Right atrium auricular region (tissue), 2 donors: ENCODE measurements at regions not wholly inside any gene's neighbourhood (a gene's known extent, or its start where the extent isn't known, plus 50 kb on each side); places are given as distances from the start of the nearest gene placed in this dataset.

Experiments used
- DNase-seq: peaks from one replicate; pipeline ENCODE4 v3.0.0-alpha.2; 2019; ENCODE audit warnings: low spot score
- H3K27ac ChIP-seq, 2 donors: fragments of 200-600 bp; sonication (generic); 1 replicate in 1 of 2; 2 replicates in 1 of 2; pipeline ENCODE4 v1.5.1; 2016 to 2019
- H3K27me3 ChIP-seq, 2 donors: fragments of 200-600 bp; sonication (generic); one replicate each; pipeline versions ENCODE4 v1.5.1 to v1.6.0; 2017 to 2019
- H3K36me3 ChIP-seq: fragments of 200-600 bp; sonication (generic); one replicate; pipeline ENCODE4 v1.5.1; 2016
- H3K4me1 ChIP-seq, 2 donors: fragments of 200-600 bp; sonication (generic); one replicate each; pipeline versions ENCODE4 v1.5.1 to v1.6.0; 2017 to 2019
- H3K4me3 ChIP-seq, 2 donors: fragments of 200-600 bp; sonication (generic); 1 replicate in 1 of 2; 2 replicates in 1 of 2; pipeline ENCODE4 v1.5.1; 2017 to 2019; ENCODE audit warnings: mild to moderate bottlenecking in 1 of 2, moderate library complexity in 1 of 2
- H3K9me3 ChIP-seq, 2 donors: fragments of 200-600 bp; sonication (generic); one replicate each; pipeline ENCODE4 v1.5.1; 2019
- TF ChIP-seq, protein P1 (sequence below), 2 donors: fragments of 200-600 bp; sonication (generic); IDR thresholded peaks; one replicate each; pipeline ENCODE4 v1.5.1; 2019; ENCODE audit warnings: antibody characterized with exemption in 2 of 2

- no peaks in the 10 kb centered on the region for H3K27me3 ChIP-seq
- H3K4me3 ChIP-seq = no peak overlapping the region
- H3K4me1 ChIP-seq = no peaks in the 10 kb centered on the region
- no peaks in the 10 kb centered on the region for H3K36me3 ChIP-seq
- no peak for DNase-seq
- H3K27ac ChIP-seq = no peak overlapping the region
- TF ChIP-seq, protein P1, sequence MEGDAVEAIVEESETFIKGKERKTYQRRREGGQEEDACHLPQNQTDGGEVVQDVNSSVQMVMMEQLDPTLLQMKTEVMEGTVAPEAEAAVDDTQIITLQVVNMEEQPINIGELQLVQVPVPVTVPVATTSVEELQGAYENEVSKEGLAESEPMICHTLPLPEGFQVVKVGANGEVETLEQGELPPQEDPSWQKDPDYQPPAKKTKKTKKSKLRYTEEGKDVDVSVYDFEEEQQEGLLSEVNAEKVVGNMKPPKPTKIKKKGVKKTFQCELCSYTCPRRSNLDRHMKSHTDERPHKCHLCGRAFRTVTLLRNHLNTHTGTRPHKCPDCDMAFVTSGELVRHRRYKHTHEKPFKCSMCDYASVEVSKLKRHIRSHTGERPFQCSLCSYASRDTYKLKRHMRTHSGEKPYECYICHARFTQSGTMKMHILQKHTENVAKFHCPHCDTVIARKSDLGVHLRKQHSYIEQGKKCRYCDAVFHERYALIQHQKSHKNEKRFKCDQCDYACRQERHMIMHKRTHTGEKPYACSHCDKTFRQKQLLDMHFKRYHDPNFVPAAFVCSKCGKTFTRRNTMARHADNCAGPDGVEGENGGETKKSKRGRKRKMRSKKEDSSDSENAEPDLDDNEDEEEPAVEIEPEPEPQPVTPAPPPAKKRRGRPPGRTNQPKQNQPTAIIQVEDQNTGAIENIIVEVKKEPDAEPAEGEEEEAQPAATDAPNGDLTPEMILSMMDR (IDR thresholded peaks at IDR 0.05) = no peak
- no peaks in the 10 kb centered on the region for H3K9me3 ChIP-seq
Measured at GRCh38 chr4:175934506-175934905, 122.4 kb upstream of the GPM6A start.

GRCh38 chr4:175935016-175935661, 123.1 kb upstream of the GPM6A start:
- Histone ChIP-seq H3K4me3 (no peak overlapping the region), H3K4me1 (no peaks in the 10 kb centered on the region), H3K36me3 (no peaks in the 10 kb centered on the region), H3K27me3 (no peaks in the 10 kb centered on the region), H3K27ac (no peak overlapping the region), H3K9me3 (no peaks in the 10 kb centered on the region)
- TF ChIP-seq, protein P1 (IDR thresholded peaks at IDR 0.05) = no peak
- no peak for DNase-seq

GRCh38 chr4:175944126-175944910, 121.3 kb upstream of the WDR17 start:
- H3K27ac ChIP-seq = no peak overlapping the region
- no peaks in the 10 kb centered on the region for H3K27me3 ChIP-seq
- no peak overlapping the region for H3K4me3 ChIP-seq
- TF ChIP-seq, protein P1 (IDR thresholded peaks at IDR 0.05) = no peak
- H3K4me1 ChIP-seq = no peaks in the 10 kb centered on the region
- H3K36me3 ChIP-seq = no peaks in the 10 kb centered on the region
- DNase-seq = no peak
- no peaks in the 10 kb centered on the region for H3K9me3 ChIP-seq

- DNase-seq = no peak
- H3K27me3 ChIP-seq = no peaks in the 10 kb centered on the region
- H3K9me3 ChIP-seq = no peaks in the 10 kb centered on the region
- H3K27ac ChIP-seq = no peak overlapping the region
- peak overlapping the region; percentile 5 to 20 for H3K4me3 ChIP-seq
- TF ChIP-seq, protein P1 (IDR thresholded peaks at IDR 0.05) = no peak
- no peaks in the 10 kb centered on the region for H3K4me1 ChIP-seq
- H3K36me3 ChIP-seq = no peaks in the 10 kb centered on the region
Measured at GRCh38 chr4:175946472-175947116, 119.0 kb upstream of the WDR17 start.

- DNase-seq = no peak
- Histone ChIP-seq H3K27ac (no peak overlapping the region), H3K27me3 (no peaks in the 10 kb centered on the region), H3K4me1 (no peaks in the 10 kb centered on the region), H3K4me3 (peak overlapping the region in 1 of 2 donors; percentile 20), H3K9me3 (no peaks in the 10 kb centered on the region), H3K36me3 (no peaks in the 10 kb centered on the region)
- TF ChIP-seq, protein P1 (IDR thresholded peaks at IDR 0.05) = peak; percentile 68 to 70
Measured at GRCh38 chr4:175947117-175947722, 118.4 kb upstream of the WDR17 start.
